GM13977 (cell line): ENCODE measurements at regions not wholly inside any gene's neighbourhood (a gene's known extent, or its start where the extent isn't known, plus 50 kb on each side); places are given as distances from the start of the nearest gene placed in this dataset.

Source experiments
- DNase-seq: peaks from one replicate; pipeline ENCODE4 v3.0.0; 2012; ENCODE audit warnings: low spot score
- in situ Hi-C: fragments of 300-500 bp; cut with MboI; formaldehyde crosslinking; loops from one replicate; pipeline ENCODE4 v1.12.0; 2022; ENCODE audit warnings: low sequenced_read_pairs, low pct_unique_long_range_greater_than_20kb, mixed read lengths, inconsistent platforms; ENCODE audit not compliant: unreplicated experiment
- TF ChIP-seq, protein P1 (sequence below): IDR thresholded peaks from 2 replicates; pipeline ENCODE4 v1.5.1; 2012; ENCODE audit warnings: mild to moderate bottlenecking, control low read depth; ENCODE audit not compliant: insufficient read depth; ENCODE audit errors: extremely low read depth, missing control alignments

DNA sequence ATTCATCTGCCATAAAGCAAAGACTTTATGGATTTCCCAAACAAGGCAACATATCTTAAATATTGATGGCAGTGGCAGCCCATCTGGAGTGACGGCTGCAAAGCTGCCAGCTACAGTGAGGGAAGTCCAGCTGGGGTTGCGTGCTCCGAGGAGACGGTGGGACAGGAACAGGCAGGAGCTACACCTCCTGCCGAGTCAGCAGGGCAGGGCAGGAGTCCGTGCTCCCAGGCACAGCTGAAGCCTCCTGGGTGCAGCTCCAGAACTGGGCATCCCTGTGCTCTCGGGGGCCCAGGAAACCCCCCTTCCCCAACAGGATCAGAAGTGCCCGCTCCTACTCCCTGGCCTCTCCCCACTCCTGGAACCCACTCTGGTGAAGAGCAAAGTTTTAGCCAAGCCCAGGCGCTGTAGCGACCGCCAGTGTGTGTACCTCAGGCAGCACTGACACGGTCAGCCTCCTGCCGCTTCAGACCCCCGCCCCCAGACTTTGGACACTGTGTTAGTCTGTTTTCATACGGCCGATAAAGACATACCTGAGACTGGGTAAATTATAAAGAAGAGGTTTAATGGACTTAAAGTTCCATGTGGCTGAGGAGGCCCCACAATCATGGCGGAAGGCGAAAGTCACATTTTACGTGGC, 556.4 kb upstream of the CCDC54 start:
- in situ Hi-C loops: no loop called here
- TF ChIP-seq, protein P1, sequence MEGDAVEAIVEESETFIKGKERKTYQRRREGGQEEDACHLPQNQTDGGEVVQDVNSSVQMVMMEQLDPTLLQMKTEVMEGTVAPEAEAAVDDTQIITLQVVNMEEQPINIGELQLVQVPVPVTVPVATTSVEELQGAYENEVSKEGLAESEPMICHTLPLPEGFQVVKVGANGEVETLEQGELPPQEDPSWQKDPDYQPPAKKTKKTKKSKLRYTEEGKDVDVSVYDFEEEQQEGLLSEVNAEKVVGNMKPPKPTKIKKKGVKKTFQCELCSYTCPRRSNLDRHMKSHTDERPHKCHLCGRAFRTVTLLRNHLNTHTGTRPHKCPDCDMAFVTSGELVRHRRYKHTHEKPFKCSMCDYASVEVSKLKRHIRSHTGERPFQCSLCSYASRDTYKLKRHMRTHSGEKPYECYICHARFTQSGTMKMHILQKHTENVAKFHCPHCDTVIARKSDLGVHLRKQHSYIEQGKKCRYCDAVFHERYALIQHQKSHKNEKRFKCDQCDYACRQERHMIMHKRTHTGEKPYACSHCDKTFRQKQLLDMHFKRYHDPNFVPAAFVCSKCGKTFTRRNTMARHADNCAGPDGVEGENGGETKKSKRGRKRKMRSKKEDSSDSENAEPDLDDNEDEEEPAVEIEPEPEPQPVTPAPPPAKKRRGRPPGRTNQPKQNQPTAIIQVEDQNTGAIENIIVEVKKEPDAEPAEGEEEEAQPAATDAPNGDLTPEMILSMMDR: no peak
- no peak for DNase-seq

DNA sequence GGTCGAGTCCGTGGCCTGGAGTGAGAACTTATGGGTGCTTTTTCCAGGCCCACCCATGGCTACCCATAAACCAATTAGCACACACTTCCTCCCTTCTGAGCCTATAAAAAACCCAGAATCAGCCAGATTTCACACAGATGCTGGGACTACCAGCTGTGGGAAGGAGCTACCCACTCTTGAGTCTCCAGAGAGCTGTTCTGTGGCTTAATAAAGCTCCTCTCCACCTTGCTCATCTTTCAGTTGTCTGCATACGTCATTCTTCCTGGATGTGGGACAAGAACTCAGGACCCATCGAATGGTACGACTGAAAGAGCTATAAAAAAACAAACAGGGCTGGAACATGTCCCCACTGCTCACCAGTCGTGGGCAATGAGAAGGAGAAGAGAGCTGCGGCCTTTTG, 555.4 kb upstream of the CCDC54 start:
- TF ChIP-seq, protein P1: no peak
- no peak for DNase-seq
- in situ Hi-C loops: no loop called here

DNA sequence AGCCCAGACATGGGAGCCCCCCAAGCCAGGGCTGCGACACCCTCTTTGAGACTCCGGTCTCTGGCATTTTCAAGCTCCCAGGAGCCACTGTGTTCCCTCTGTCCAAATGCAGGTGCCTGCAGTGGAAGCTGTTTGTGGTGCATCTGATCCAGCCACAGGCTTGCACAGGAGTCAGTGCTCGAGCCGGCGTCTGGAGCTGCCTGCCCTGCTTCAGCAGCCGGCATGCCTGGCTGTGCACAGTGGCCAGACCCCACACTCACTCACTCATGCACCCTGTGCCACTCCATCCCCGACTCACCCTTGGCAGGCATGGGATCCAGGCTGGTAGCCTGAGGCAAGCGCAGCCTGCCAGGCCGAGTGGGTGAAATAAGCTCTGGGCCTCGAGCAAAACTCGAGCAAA, 555.0 kb upstream of the CCDC54 start:
- DNase-seq: no peak
- in situ Hi-C loops: no loop called here
- TF ChIP-seq, protein P1: no peak

DNA sequence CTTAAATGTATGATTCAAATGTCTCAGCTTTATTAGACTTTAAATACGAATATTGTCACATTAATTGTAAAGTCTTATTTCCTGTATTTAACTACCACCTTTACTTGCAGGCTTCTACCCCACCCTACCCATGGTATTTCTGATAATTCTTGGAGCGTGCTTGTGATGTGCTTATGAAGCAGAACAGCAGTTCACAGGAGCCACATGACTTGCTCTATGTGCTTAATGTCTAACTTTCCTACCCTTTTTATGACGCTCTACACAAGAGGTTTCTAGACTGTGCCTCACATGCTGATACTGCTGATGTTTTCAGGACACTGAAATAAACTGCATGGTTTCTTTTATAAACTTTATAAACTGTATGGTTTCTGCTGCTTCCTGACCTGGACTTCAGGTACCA, 553.5 kb upstream of the CCDC54 start:
- no peak for DNase-seq
- in situ Hi-C loops: no loop called here
- TF ChIP-seq, protein P1: no peak

DNA sequence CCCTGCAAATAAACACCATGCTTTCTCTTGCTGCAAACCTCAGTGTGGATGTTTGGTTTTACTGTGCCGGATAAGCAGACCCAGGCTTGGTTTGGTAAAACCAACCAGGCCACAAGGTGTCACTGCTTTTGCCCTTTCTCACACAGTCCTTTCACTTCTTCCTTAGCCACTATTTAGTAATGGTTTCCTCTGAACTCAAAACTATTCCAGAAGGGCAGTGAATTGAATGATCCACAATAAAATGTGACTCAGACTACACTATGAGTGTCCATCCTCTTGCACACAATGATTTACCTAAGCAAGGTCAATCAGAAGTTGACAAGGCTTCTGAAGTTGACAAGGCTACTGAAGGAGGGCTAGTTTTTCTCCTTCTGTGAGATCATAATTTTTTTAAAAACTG, 552.4 kb upstream of the CCDC54 start:
- TF ChIP-seq, protein P1: peak; percentile 36
- DNase-seq: no peak
- in situ Hi-C loops: no loop called here

DNA sequence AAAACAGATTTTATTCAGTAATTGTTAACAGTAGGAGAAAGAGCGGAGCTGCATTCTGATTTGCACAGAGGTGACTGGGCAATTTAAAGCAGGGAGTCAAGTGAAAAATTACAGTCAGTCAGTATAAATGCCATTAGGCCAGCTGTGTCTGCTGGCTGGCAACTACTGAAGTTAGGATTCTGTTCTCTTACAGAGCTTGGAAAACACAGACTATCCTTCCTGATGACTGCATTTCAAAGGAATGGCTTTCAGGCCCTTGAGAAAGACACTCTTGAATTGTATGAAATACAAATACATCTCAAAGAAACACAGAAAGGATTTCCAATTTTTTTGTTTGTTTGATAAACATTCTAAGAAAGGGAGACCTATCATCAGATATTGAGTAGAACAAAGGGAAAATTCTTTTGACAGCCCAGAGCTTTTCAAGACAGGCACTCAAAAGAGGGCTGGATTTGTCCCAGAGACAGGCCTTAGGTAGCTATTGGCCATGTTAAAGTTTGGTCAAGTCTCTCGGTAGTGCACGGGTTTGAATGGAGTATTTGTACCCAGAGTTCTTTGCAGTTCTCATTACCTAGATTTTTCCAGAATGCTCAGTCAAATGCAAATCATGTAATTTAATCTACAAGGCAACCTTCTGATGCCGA, 551.2 kb upstream of the CCDC54 start:
- DNase-seq: no peak
- in situ Hi-C loops: no loop called here
- TF ChIP-seq, protein P1: no peak
